ENCODE measurements at regions not wholly inside any gene's neighbourhood (a gene's known extent, or its start where the extent isn't known, plus 50 kb on each side); places are given as distances from the start of the nearest gene placed in this dataset.

DNA sequence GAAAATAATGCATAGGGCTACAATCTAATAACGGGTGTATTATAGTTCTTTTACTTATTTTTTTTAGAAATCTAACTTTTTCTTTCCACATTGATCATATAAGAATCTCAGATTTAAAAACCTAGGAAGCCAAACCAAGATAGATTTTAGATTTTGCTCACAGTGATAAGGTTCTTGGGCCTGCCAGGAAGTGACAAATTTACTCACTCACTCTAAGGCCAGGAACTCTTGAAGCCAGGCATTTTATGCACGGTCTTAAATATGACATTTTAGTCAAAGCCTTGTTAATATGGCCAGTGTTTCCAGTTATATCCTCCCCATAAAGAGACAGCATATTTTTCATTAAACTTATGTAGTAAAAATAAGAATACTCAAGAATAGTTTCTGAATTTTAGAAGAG is 271.4 kb downstream of the SQOR start:
- Histone ChIP-seq H3K27ac (no peak overlapping the region), H3K4me2 (no peak overlapping the region), H3K4me1 (no peaks in the 10 kb centered on the region), H3K4me3 (no peak overlapping the region), H3K9me3 (no peaks in the 10 kb centered on the region)
- DNase-seq (ENCODE audit: low read depth in 1 of 2, low spot score in 1 of 2), result no peak
- no peak for FAIRE-seq
- CTCF ChIA-PET, result interaction anchor here (0.6 kb wide), 1 partner anchor 88 kb away, joined by 4 read pairs; no protein-coding TSS in a partner anchor
- TF ChIP-seq ZSCAN20 (CRISPR knock-in tag; IDR thresholded peaks at IDR 0.05) (no peak), HOXA7 (CRISPR knock-in tag; IDR thresholded peaks at IDR 0.05) (no peak), MAZ (IDR thresholded peaks at IDR 0.05; ENCODE audit: borderline replicate concordance, low read depth, low read length) (no peak), EP300 (IDR thresholded peaks at IDR 0.05) (no peak)
- TF ChIP-seq, protein P1, sequence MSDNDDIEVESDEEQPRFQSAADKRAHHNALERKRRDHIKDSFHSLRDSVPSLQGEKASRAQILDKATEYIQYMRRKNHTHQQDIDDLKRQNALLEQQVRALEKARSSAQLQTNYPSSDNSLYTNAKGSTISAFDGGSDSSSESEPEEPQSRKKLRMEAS (IDR thresholded peaks at IDR 0.05), result no peak
- TF ChIP-seq, protein P2, sequence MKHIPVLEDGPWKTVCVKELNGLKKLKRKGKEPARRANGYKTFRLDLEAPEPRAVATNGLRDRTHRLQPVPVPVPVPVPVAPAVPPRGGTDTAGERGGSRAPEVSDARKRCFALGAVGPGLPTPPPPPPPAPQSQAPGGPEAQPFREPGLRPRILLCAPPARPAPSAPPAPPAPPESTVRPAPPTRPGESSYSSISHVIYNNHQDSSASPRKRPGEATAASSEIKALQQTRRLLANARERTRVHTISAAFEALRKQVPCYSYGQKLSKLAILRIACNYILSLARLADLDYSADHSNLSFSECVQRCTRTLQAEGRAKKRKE (CRISPR knock-in tag; IDR thresholded peaks at IDR 0.05; ENCODE audit: low read depth), result no peak
- TF ChIP-seq, protein P3, sequence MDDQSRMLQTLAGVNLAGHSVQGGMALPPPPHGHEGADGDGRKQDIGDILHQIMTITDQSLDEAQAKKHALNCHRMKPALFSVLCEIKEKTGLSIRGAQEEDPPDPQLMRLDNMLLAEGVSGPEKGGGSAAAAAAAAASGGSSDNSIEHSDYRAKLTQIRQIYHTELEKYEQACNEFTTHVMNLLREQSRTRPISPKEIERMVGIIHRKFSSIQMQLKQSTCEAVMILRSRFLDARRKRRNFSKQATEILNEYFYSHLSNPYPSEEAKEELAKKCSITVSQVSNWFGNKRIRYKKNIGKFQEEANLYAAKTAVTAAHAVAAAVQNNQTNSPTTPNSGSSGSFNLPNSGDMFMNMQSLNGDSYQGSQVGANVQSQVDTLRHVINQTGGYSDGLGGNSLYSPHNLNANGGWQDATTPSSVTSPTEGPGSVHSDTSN (IDR thresholded peaks at IDR 0.05), result no peak
- POLR2A ChIA-PET, result no interaction called here
- ATAC-seq, result no peak
- 37% methylated on average over 2 of the region's 2 CpGs for WGBS (ENCODE audit: missing lambda C conversion rate)

DNA sequence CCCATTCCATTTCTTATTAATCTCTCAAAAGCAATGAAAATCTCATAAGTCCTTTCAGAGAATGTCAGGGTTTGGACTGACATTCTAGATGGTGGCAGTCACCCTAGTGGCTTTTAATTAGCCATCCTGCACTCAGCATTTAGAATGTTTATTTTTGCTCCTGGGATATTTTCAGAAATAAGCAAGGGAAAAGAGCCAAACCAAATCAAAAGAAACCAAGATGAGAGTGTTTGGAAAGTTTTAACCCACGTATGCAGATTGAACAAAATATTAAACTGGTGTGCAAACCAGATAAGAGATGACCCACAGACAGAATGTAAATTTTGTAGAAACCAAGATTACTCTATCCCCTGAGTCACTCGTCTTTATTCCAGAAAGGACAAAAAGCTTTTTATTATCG is 275.8 kb downstream of the SQOR start:
- ChIA-PET CTCF (no interaction called here), POLR2A (no interaction called here)
- TF ChIP-seq POLR2AphosphoS2 (conservative IDR thresholded peaks at IDR 0.05; ENCODE audit: low read length), result no peak
- no peak for TF ChIP-seq ESRRA (IDR thresholded peaks at IDR 0.05; ENCODE audit: borderline replicate concordance, low read length)
- TF ChIP-seq, protein P4, sequence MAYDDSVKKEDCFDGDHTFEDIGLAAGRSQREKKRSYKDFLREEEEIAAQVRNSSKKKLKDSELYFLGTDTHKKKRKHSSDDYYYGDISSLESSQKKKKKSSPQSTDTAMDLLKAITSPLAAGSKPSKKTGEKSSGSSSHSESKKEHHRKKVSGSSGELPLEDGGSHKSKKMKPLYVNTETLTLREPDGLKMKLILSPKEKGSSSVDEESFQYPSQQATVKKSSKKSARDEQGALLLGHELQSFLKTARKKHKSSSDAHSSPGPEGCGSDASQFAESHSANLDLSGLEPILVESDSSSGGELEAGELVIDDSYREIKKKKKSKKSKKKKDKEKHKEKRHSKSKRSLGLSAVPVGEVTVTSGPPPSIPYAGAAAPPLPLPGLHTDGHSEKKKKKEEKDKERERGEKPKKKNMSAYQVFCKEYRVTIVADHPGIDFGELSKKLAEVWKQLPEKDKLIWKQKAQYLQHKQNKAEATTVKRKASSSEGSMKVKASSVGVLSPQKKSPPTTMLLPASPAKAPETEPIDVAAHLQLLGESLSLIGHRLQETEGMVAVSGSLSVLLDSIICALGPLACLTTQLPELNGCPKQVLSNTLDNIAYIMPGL (CRISPR knock-in tag; IDR thresholded peaks at IDR 0.05; ENCODE audit: borderline replicate concordance), result no peak
- TF ChIP-seq, protein P1 (IDR thresholded peaks at IDR 0.05), result no peak
- TF ChIP-seq FOSL2 (IDR thresholded peaks at IDR 0.05), result no peak
- TF ChIP-seq FOSL2 (CRISPR knock-in tag; IDR thresholded peaks at IDR 0.05), result no peak
- TF ChIP-seq JUNB (IDR thresholded peaks at IDR 0.05), result no peak
- no peak for TF ChIP-seq PHF8 (IDR thresholded peaks at IDR 0.05; ENCODE audit: borderline replicate concordance, low read depth)
- TF ChIP-seq, protein P5, sequence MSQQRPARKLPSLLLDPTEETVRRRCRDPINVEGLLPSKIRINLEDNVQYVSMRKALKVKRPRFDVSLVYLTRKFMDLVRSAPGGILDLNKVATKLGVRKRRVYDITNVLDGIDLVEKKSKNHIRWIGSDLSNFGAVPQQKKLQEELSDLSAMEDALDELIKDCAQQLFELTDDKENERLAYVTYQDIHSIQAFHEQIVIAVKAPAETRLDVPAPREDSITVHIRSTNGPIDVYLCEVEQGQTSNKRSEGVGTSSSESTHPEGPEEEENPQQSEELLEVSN (IDR thresholded peaks at IDR 0.05; ENCODE audit: borderline replicate concordance, low read depth), result no peak
- H3K4me3 ChIP-seq, result no peak overlapping the region
- DNase-seq (ENCODE audit: low read depth in 1 of 2, low spot score in 1 of 2) (no peak), FAIRE-seq (no peak), ATAC-seq (no peak)
- H3K27ac ChIP-seq, result no peak overlapping the region
- H3K9me3 ChIP-seq, result no peaks in the 10 kb centered on the region
- H3K4me1 ChIP-seq, result no peaks in the 10 kb centered on the region
- WGBS (ENCODE audit: missing lambda C conversion rate), result 38% methylated on average over 3 of the region's 3 CpGs
- no peak overlapping the region for H3K4me2 ChIP-seq

DNA sequence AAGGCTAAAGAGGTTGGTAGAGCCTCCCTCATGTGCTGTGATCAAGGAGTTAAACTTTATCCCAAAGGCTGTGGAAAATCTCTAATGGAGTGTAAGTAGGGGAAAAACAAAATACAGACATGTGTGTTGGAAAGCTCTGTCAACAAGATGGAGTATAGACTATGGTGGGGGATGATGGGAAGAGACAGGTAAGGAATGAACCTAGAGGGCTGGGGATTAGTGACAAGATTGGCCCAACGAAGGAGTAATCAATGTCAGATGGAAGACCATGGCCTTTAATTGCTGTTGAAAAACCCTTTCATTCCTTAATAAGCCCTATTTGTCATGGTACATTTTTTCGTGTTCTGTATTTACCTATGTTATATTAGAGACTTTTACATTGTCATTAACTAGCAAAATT is 278.6 kb downstream of the SQOR start:
- ChIA-PET CTCF (no interaction called here), POLR2A (no interaction called here)
- Histone ChIP-seq H3K9me3 (no peaks in the 10 kb centered on the region), H3K4me1 (no peaks in the 10 kb centered on the region), H3K4me2 (no peak overlapping the region), H3K4me3 (no peak overlapping the region), H3K27ac (no peak overlapping the region)
- FAIRE-seq, result no peak
- no peak for ATAC-seq
- TF ChIP-seq HOXB13 (CRISPR knock-in tag; IDR thresholded peaks at IDR 0.05; ENCODE audit: low read depth), result no peak
- no peak for TF ChIP-seq NR3C1 (IDR thresholded peaks at IDR 0.05)
- TF ChIP-seq, protein P6, sequence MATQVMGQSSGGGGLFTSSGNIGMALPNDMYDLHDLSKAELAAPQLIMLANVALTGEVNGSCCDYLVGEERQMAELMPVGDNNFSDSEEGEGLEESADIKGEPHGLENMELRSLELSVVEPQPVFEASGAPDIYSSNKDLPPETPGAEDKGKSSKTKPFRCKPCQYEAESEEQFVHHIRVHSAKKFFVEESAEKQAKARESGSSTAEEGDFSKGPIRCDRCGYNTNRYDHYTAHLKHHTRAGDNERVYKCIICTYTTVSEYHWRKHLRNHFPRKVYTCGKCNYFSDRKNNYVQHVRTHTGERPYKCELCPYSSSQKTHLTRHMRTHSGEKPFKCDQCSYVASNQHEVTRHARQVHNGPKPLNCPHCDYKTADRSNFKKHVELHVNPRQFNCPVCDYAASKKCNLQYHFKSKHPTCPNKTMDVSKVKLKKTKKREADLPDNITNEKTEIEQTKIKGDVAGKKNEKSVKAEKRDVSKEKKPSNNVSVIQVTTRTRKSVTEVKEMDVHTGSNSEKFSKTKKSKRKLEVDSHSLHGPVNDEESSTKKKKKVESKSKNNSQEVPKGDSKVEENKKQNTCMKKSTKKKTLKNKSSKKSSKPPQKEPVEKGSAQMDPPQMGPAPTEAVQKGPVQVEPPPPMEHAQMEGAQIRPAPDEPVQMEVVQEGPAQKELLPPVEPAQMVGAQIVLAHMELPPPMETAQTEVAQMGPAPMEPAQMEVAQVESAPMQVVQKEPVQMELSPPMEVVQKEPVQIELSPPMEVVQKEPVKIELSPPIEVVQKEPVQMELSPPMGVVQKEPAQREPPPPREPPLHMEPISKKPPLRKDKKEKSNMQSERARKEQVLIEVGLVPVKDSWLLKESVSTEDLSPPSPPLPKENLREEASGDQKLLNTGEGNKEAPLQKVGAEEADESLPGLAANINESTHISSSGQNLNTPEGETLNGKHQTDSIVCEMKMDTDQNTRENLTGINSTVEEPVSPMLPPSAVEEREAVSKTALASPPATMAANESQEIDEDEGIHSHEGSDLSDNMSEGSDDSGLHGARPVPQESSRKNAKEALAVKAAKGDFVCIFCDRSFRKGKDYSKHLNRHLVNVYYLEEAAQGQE (IDR thresholded peaks at IDR 0.05), result no peak
- no peak for DNase-seq (ENCODE audit: low read depth in 1 of 2, low spot score in 1 of 2)
- 20% methylated on average over 2 of the region's 2 CpGs for WGBS (ENCODE audit: missing lambda C conversion rate)

Measured in A549 (cell line).